Mesendoderm (in vitro differentiated cells): ENCODE measurements at regions not wholly inside any gene's neighbourhood (a gene's known extent, or its start where the extent isn't known, plus 50 kb on each side); places are given as distances from the start of the nearest gene placed in this dataset.
A peak's percentile ranks its signal among the peaks of the same experiment; 100 is the strongest.

ENCODE experiments used
- DNase-seq: peaks from one replicate; pipeline ENCODE4 v3.0.0; 2013
- H2AK5ac ChIP-seq: 2 replicates; pipeline ENCODE4 v1.6.1; 2013; ENCODE audit warnings: low read length, inconsistent platforms
- H2BK120ac ChIP-seq: 2 replicates; pipeline ENCODE4 v1.6.1; 2013; ENCODE audit warnings: low read depth, mild to moderate bottlenecking, low read length, moderate library complexity, mixed read lengths
- H2BK15ac ChIP-seq: replicated peaks from 2 replicates; pipeline ENCODE4 v1.6.1; 2013; ENCODE audit warnings: low read depth, mild to moderate bottlenecking, moderate library complexity
- H2BK5ac ChIP-seq: 2 replicates; pipeline ENCODE4 v1.6.1; 2013; ENCODE audit warnings: low read length, inconsistent platforms
- H3K18ac ChIP-seq: 2 replicates; pipeline ENCODE4 v1.6.1; 2013; ENCODE audit warnings: mild to moderate bottlenecking, low read length, mixed read lengths
- H3K23ac ChIP-seq: one replicate; pipeline ENCODE4 v1.6.1; 2013; ENCODE audit warnings: low read length
- H3K27ac ChIP-seq: 2 replicates; pipeline ENCODE4 v1.5.1; 2013; ENCODE audit warnings: low read depth, mild to moderate bottlenecking, inconsistent platforms, low read length, moderate library complexity
- H3K27me3 ChIP-seq: 2 replicates; pipeline ENCODE4 v1.6.1; 2013; ENCODE audit warnings: low read length, control low read depth, mild to moderate bottlenecking, inconsistent platforms; ENCODE audit not compliant: insufficient read depth, poor library complexity
- H3K36me3 ChIP-seq: 2 replicates; pipeline ENCODE4 v1.6.1; 2013; ENCODE audit warnings: low read length, inconsistent platforms; ENCODE audit not compliant: control insufficient read depth, insufficient read depth
- H3K4ac ChIP-seq: one replicate; pipeline ENCODE4 v1.6.1; 2013; ENCODE audit warnings: low read depth, mild to moderate bottlenecking, low read length, moderate library complexity
- H3K4me1 ChIP-seq: 2 replicates; pipeline ENCODE4 v1.6.1; 2013; ENCODE audit warnings: low read depth, low read length, inconsistent platforms; ENCODE audit not compliant: control insufficient read depth
- H3K4me2 ChIP-seq: 2 replicates; pipeline ENCODE4 v1.6.1; 2013; ENCODE audit warnings: low read length
- H3K4me3 ChIP-seq: 2 replicates; pipeline ENCODE4 v1.5.1; 2013; ENCODE audit warnings: mild to moderate bottlenecking, low read length
- H3K56ac ChIP-seq: one replicate; pipeline ENCODE4 v1.6.1; 2013; ENCODE audit warnings: low read length
- H3K79me1 ChIP-seq: 2 replicates; pipeline ENCODE4 v1.6.1; 2013; ENCODE audit warnings: low read length, inconsistent platforms
- H3K79me2 ChIP-seq: 2 replicates; pipeline ENCODE4 v1.6.1; 2013; ENCODE audit warnings: mild to moderate bottlenecking, low read length; ENCODE audit not compliant: control insufficient read depth, insufficient read depth
- H3K9ac ChIP-seq: 2 replicates; pipeline ENCODE4 v1.6.1; 2013; ENCODE audit warnings: low read length, inconsistent platforms
- H4K5ac ChIP-seq: one replicate; pipeline ENCODE4 v1.6.1; 2013; ENCODE audit warnings: low read length
- H4K8ac ChIP-seq: one replicate; pipeline ENCODE4 v1.6.1; 2013; ENCODE audit warnings: low read depth, mild to moderate bottlenecking, control low read depth, low read length, moderate library complexity
- WGBS: extraction: QIAGEN DNeasy Blood & Tissue Kit; methylation state at CpG from one replicate; pipeline ENCODE4 v1.1.7; 2013; ENCODE audit warnings: low lambda C conversion rate, missing lambda C conversion rate; ENCODE audit not compliant: insufficient coverage; ENCODE audit errors: extremely low coverage; 5-methylcytosine and 5-hydroxymethylcytosine counted together

DNA sequence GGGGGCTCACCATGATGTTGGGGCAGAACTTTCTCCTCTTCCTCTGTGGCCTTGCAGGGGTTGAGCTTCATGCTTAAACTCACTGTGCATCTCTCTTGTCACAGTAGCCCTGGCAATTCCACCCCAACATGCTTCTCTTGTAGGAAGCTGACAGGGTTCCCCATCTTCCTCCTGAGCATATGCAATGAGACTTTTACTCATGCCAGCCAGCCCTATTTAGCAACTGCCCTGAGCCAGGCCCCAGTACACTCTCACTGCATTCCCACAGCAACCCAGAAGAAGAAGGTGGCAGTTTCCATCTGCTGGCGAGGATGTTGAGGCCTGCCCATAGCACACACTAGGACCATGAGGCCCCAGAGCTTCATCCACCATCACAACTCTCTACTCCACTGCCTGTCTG lies 72.2 kb upstream of the TEX51 start:
- Histone ChIP-seq H3K23ac (no peak overlapping the region), H3K4me1 (no peaks in the 10 kb centered on the region), H2BK120ac (no peak overlapping the region), H3K27me3 (no peaks in the 10 kb centered on the region), H3K27ac (no peak overlapping the region), H3K4me3 (no peak overlapping the region), H4K8ac (no peak overlapping the region), H3K4ac (no peak overlapping the region), H3K4me2 (no peak overlapping the region), H2BK5ac (no peak overlapping the region), H3K18ac (no peak overlapping the region), H3K79me1 (no peaks in the 10 kb centered on the region), H2BK15ac (no peak overlapping the region), H3K56ac (no peak overlapping the region), H3K9ac (no peak overlapping the region), H3K36me3 (no peaks in the 10 kb centered on the region), H3K79me2 (no peaks in the 10 kb centered on the region), H2AK5ac (no peak overlapping the region), H4K5ac (no peak overlapping the region)
- WGBS, result no CpG with 5 or more reads among the region's 1 CpG
- DNase-seq, result no peak

DNA sequence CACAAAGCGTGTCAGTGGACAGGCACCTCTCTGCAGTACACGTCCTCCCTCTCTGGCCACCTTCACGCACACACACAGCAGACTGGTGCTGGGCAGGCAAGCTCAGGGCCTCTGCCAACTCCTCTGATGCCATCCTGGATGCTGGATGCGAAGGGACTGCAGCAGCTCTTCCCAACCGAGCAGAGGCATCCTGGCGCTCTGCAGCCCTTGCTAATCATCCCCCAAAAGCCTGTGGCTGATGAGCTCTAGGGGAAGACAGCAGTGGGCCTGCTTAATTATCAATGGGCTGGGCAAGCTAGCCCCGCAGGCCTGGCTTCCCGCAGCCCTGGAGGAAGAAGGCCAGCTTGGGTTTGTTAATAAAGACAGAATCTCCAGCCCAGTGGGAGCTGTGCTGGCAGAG lies 71.3 kb upstream of the TEX51 start:
- H3K4ac ChIP-seq, result no peak overlapping the region
- H3K56ac ChIP-seq, result peak overlapping the region; percentile 22
- no peak overlapping the region for H4K8ac ChIP-seq
- H2BK5ac ChIP-seq, result no peak overlapping the region
- H3K23ac ChIP-seq, result no peak overlapping the region
- no peak overlapping the region for H3K18ac ChIP-seq
- no peaks in the 10 kb centered on the region for H3K36me3 ChIP-seq
- H2AK5ac ChIP-seq, result no peak overlapping the region
- DNase-seq, result peak; percentile 14
- H3K27ac ChIP-seq, result no peak overlapping the region
- WGBS, result no CpG with 5 or more reads among the region's 8 CpGs
- H3K9ac ChIP-seq, result no peak overlapping the region
- no peak overlapping the region for H2BK120ac ChIP-seq
- no peaks in the 10 kb centered on the region for H3K79me1 ChIP-seq
- no peak overlapping the region for H2BK15ac ChIP-seq
- no peaks in the 10 kb centered on the region for H3K27me3 ChIP-seq
- H4K5ac ChIP-seq, result no peak overlapping the region
- H3K79me2 ChIP-seq, result no peaks in the 10 kb centered on the region
- no peak overlapping the region for H3K4me3 ChIP-seq
- no peaks in the 10 kb centered on the region for H3K4me1 ChIP-seq
- no peak overlapping the region for H3K4me2 ChIP-seq

DNA sequence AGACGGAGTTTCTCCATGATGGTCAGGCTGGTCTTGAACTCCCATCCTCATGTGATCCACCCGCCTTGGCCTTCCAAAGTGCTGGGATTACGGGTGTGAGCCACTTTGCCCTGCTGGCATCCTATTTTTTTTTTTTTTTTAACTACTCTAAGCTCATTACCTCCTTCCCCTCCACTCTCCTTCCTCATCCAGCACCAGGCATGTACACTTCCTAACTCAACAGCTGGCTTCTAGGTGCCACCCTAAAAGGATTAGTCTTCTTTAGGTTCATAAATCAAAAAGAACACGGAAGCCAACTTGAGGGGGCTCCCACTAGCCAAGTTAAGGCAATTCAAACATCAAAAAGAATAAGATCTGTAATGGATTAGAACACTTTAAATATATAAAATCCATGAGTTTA lies 70.6 kb upstream of the TEX51 start:
- Histone ChIP-seq H3K23ac (no peak overlapping the region), H3K36me3 (no peaks in the 10 kb centered on the region), H3K79me1 (no peaks in the 10 kb centered on the region), H3K4me3 (no peak overlapping the region), H3K79me2 (no peaks in the 10 kb centered on the region), H3K4me2 (no peak overlapping the region), H3K4ac (no peak overlapping the region), H2AK5ac (no peak overlapping the region), H2BK5ac (no peak overlapping the region), H3K18ac (no peak overlapping the region), H3K4me1 (no peaks in the 10 kb centered on the region), H2BK120ac (no peak overlapping the region), H4K8ac (no peak overlapping the region), H4K5ac (no peak overlapping the region), H3K9ac (no peak overlapping the region), H3K56ac (no peak overlapping the region), H3K27ac (no peak overlapping the region), H3K27me3 (no peaks in the 10 kb centered on the region), H2BK15ac (no peak overlapping the region)
- DNase-seq, result no peak
- no CpG with 5 or more reads among the region's 4 CpGs for WGBS

DNA sequence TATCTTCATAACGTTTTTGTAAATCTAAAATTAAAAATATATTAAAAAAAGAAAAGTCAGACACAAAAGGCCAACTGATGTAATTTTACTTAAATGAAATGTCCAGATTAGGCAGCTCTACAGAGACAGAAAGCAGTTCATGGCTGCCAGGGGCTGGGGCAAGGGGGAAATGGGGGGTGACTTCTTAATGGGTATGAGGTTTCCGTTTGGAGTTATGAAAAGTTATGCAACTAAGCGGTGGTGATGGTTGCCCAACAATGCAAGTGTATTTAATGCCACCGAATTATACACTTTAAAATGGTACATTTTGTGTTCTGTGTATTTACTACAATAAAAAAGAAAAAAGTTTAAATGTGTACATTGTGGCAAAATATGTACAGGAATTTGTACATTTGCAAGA lies 70.2 kb upstream of the TEX51 start:
- no peaks in the 10 kb centered on the region for H3K4me1 ChIP-seq
- no peak overlapping the region for H3K9ac ChIP-seq
- no peak overlapping the region for H4K8ac ChIP-seq
- no peak overlapping the region for H3K4me3 ChIP-seq
- H3K4me2 ChIP-seq, result no peak overlapping the region
- no peak overlapping the region for H3K23ac ChIP-seq
- H2BK15ac ChIP-seq, result no peak overlapping the region
- no peak overlapping the region for H2BK120ac ChIP-seq
- no peak overlapping the region for H2BK5ac ChIP-seq
- no CpG with 5 or more reads among the region's 4 CpGs for WGBS
- no peak overlapping the region for H3K18ac ChIP-seq
- no peak overlapping the region for H2AK5ac ChIP-seq
- H3K56ac ChIP-seq, result no peak overlapping the region
- H3K27ac ChIP-seq, result no peak overlapping the region
- H3K36me3 ChIP-seq, result no peaks in the 10 kb centered on the region
- no peaks in the 10 kb centered on the region for H3K79me1 ChIP-seq
- no peak for DNase-seq
- no peak overlapping the region for H4K5ac ChIP-seq
- no peaks in the 10 kb centered on the region for H3K27me3 ChIP-seq
- H3K79me2 ChIP-seq, result no peaks in the 10 kb centered on the region
- H3K4ac ChIP-seq, result no peak overlapping the region

DNA sequence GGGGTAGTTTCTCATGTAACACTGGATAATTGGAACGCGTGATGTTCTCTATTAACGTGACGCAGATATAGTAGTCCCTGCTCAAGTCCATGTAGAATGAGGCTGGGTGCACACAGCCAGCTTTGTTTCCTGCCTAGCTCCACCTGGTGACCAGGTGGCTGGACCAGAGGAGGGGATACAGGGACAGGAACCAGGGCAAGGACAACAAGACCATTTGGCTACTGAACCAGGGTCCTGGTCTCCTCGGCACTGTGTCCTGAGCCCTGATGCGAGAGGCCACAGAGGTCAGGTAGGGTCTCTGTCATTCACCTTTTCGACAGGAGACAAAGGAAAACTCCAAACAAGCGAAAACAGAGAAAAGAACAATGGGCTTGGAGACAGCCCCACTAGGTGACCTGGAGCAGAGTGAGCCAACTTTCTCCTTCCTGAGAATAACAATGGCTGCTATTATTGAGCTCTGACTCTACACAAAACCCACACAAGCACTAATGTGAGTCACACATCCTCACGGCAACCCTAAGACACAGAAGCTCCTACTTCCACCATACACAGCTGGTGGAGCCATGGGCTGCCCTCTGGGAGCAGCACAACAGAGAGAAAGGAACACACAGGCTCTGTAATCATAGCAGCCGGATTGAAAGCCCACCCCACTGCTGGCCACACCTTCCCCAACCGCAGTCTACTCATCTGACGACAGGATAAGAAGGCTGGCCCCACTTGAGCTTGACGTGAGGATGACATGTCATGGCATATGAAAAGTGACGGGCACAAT lies 67.3 kb upstream of the TEX51 start:
- no peaks in the 10 kb centered on the region for H3K79me2 ChIP-seq
- H2BK120ac ChIP-seq, result no peak overlapping the region
- H3K27me3 ChIP-seq, result no peaks in the 10 kb centered on the region
- H4K5ac ChIP-seq, result no peak overlapping the region
- no peaks in the 10 kb centered on the region for H3K4me1 ChIP-seq
- H3K4me3 ChIP-seq, result no peak overlapping the region
- peak overlapping the region; percentile 18 for H2AK5ac ChIP-seq
- no peak overlapping the region for H4K8ac ChIP-seq
- DNase-seq, result peak; percentile 49
- no peaks in the 10 kb centered on the region for H3K79me1 ChIP-seq
- H2BK15ac ChIP-seq, result no peak overlapping the region
- no peak overlapping the region for H3K4ac ChIP-seq
- H3K9ac ChIP-seq, result no peak overlapping the region
- no peaks in the 10 kb centered on the region for H3K36me3 ChIP-seq
- no peak overlapping the region for H3K56ac ChIP-seq
- no peak overlapping the region for H3K18ac ChIP-seq
- no peak overlapping the region for H3K4me2 ChIP-seq
- no peak overlapping the region for H3K27ac ChIP-seq
- no peak overlapping the region for H2BK5ac ChIP-seq
- H3K23ac ChIP-seq, result no peak overlapping the region
- no CpG with 5 or more reads among the region's 14 CpGs for WGBS

DNA sequence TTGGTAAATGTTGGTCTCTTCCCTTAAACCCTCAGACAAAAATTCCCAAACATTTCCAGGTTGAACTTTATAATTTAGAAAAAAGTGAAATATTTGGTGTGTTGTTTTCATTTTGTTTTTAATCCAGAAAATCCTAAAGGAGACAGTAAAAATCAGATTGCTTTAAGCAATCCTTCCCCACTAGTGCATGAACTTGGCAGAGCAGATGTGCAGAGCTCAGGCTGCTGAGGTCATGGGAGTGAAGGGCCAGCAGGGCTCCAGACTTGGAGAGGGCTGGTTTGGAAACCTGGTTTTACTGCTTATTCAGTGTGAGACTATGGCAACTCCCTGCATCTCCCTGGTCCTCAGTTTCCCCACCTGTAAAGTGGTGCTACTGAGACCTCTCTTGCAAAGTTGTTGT lies 66.7 kb upstream of the TEX51 start:
- no peaks in the 10 kb centered on the region for H3K79me2 ChIP-seq
- H3K4ac ChIP-seq, result no peak overlapping the region
- H2AK5ac ChIP-seq, result no peak overlapping the region
- H3K56ac ChIP-seq, result no peak overlapping the region
- no peak overlapping the region for H2BK15ac ChIP-seq
- H3K9ac ChIP-seq, result no peak overlapping the region
- no peak overlapping the region for H4K5ac ChIP-seq
- H3K4me3 ChIP-seq, result no peak overlapping the region
- H3K36me3 ChIP-seq, result no peaks in the 10 kb centered on the region
- no peak for DNase-seq
- H3K27me3 ChIP-seq, result no peaks in the 10 kb centered on the region
- H3K18ac ChIP-seq, result no peak overlapping the region
- H2BK120ac ChIP-seq, result no peak overlapping the region
- H3K4me1 ChIP-seq, result no peaks in the 10 kb centered on the region
- H3K4me2 ChIP-seq, result no peak overlapping the region
- H3K23ac ChIP-seq, result no peak overlapping the region
- H4K8ac ChIP-seq, result no peak overlapping the region
- no peaks in the 10 kb centered on the region for H3K79me1 ChIP-seq
- H2BK5ac ChIP-seq, result no peak overlapping the region
- H3K27ac ChIP-seq, result no peak overlapping the region
